GM23338 (cell line): ENCODE measurements at regions not wholly inside any gene's neighbourhood (a gene's known extent, or its start where the extent isn't known, plus 50 kb on each side); places are given as distances from the start of the nearest gene placed in this dataset.

Experiments
- ATAC-seq: fragments of 200-7000 bp; cut with Tn5 transposase; 3 replicates; pipeline ENCODE4 v1.9.1; 2020
- DNase-seq: peaks from one replicate; pipeline ENCODE4 v3.0.0-alpha.2; 2015; ENCODE audit warnings: low spot score
- H2AFZ ChIP-seq: fragments of 200-600 bp; sonication (generic); 2 replicates; pipeline ENCODE4 v1.8.0; 2016; ENCODE audit warnings: antibody characterized with exemption, mild to moderate bottlenecking, moderate library complexity
- H3F3A ChIP-seq: fragments of 200-600 bp; sonication (generic); replicated peaks from 2 replicates; pipeline ENCODE4 v1.8.0; 2017; ENCODE audit warnings: antibody characterized with exemption, mixed run types, low read depth
- H3K27ac ChIP-seq: fragments of 200-600 bp; sonication (generic); 2 replicates; pipeline ENCODE4 v1.6.1; 2016; ENCODE audit warnings: low read depth
- H3K27me3 ChIP-seq: fragments of 200-600 bp; sonication (generic); 2 replicates; pipeline ENCODE4 v1.8.0; 2016; ENCODE audit warnings: mild to moderate bottlenecking, mixed run types, moderate library complexity; ENCODE audit not compliant: insufficient read depth
- H3K36me3 ChIP-seq: fragments of 200-600 bp; sonication (generic); 2 replicates; pipeline ENCODE4 v1.8.0; 2016; ENCODE audit warnings: mild to moderate bottlenecking; ENCODE audit not compliant: insufficient read depth
- H3K4me1 ChIP-seq: fragments of 200-600 bp; sonication (generic); 2 replicates; pipeline ENCODE4 v1.8.0; 2016; ENCODE audit warnings: mild to moderate bottlenecking, moderate library complexity; ENCODE audit not compliant: insufficient read depth
- H3K4me2 ChIP-seq: fragments of 200-600 bp; sonication (generic); 2 replicates; pipeline ENCODE4 v1.7.1; 2017; ENCODE audit warnings: mixed run types
- H3K4me3 ChIP-seq: fragments of 200-600 bp; sonication (generic); 2 replicates; pipeline ENCODE4 v1.6.1; 2016; ENCODE audit warnings: mixed run types
- H3K79me2 ChIP-seq: fragments of 200-600 bp; sonication (generic); replicated peaks from 2 replicates; pipeline ENCODE4 v1.8.0; 2017; ENCODE audit warnings: mild to moderate bottlenecking; ENCODE audit not compliant: insufficient read depth
- H3K9me2 ChIP-seq: fragments of 200-600 bp; sonication (generic); 2 replicates; pipeline ENCODE4 v1.8.0; 2017; ENCODE audit not compliant: insufficient read depth
- H4K20me1 ChIP-seq: fragments of 200-600 bp; sonication (generic); replicated peaks from 2 replicates; pipeline ENCODE4 v1.8.0; 2017; ENCODE audit warnings: mild to moderate bottlenecking; ENCODE audit not compliant: insufficient read depth
- H3K27ac Mint-ChIP-seq: 2 replicates; pipeline ENCODE4 v1.8.0; 2020; ENCODE audit warnings: inconsistent platforms, mild to moderate bottlenecking, moderate library complexity, mixed read lengths
- H3K27me3 Mint-ChIP-seq: 3 replicates; pipeline ENCODE4 v1.8.0; 2022; ENCODE audit warnings: low read depth, mild to moderate bottlenecking, moderate library complexity, mixed read lengths, inconsistent platforms; ENCODE audit not compliant: insufficient read depth, poor library complexity
- H3K36me3 Mint-ChIP-seq: 3 replicates; pipeline ENCODE4 v1.8.0; 2021; ENCODE audit warnings: low read depth, mild to moderate bottlenecking, inconsistent platforms, moderate library complexity, mixed read lengths
- H3K4me1 Mint-ChIP-seq: 3 replicates; pipeline ENCODE4 v1.8.0; 2020; ENCODE audit warnings: mild to moderate bottlenecking, inconsistent platforms, mixed read lengths
- H3K4me3 Mint-ChIP-seq: 3 replicates; pipeline ENCODE4 v1.8.0; 2021; ENCODE audit warnings: moderate library complexity, mild to moderate bottlenecking, inconsistent platforms, mixed read lengths
- H3K9me3 Mint-ChIP-seq: 3 replicates; pipeline ENCODE4 v1.8.0; 2020; ENCODE audit warnings: moderate library complexity, mild to moderate bottlenecking, inconsistent platforms, mixed read lengths
- CREB1 ChIP-seq: fragments of 250-450 bp; sonication (Bioruptor Pico); IDR thresholded peaks from 2 replicates; pipeline ENCODE4 v1.5.0; 2020; ENCODE audit warnings: low read depth, mild to moderate bottlenecking, moderate library complexity
- CTCF ChIP-seq, 2 experiments: fragments of 200-600 bp in 1 of 2; sonication (generic) in 1 of 2; conservative IDR thresholded peaks; 2 replicates each; pipeline versions ENCODE4 v1.5.1 to v1.6.1; 2016 to 2017; ENCODE audit warnings: antibody characterized with exemption in 2 of 2, low read depth in 2 of 2, mild to moderate bottlenecking in 2 of 2, moderate library complexity in 1 of 2
- ETS1 ChIP-seq: IDR thresholded peaks from 2 replicates; pipeline ENCODE4 v1.6.1; 2016; ENCODE audit warnings: antibody characterized with exemption
- EZH2 ChIP-seq: fragments of 200-600 bp; sonication (generic); IDR thresholded peaks from one replicate; pipeline ENCODE4 v1.8.0; 2017; ENCODE audit warnings: antibody characterized with exemption, mild to moderate bottlenecking, low read depth; ENCODE audit not compliant: unreplicated experiment
- EZH2phosphoT487 ChIP-seq: fragments of 200-600 bp; sonication (generic); IDR thresholded peaks from one replicate; pipeline ENCODE4 v1.8.1; 2018; ENCODE audit warnings: antibody characterized with exemption; ENCODE audit not compliant: unreplicated experiment
- JUNB ChIP-seq: IDR thresholded peaks from one replicate; pipeline ENCODE4 v1.6.1; 2016; ENCODE audit warnings: antibody characterized with exemption; ENCODE audit not compliant: unreplicated experiment
- NANOG ChIP-seq: IDR thresholded peaks from 2 replicates; pipeline ENCODE4 v1.6.1; 2016; ENCODE audit warnings: antibody characterized with exemption, borderline replicate concordance
- POLR2AphosphoS5 ChIP-seq: IDR thresholded peaks from 2 replicates; pipeline ENCODE4 v1.6.1; 2016; ENCODE audit warnings: antibody characterized with exemption, low read depth
- REST ChIP-seq: IDR thresholded peaks from one replicate; pipeline ENCODE4 v1.6.1; 2018; ENCODE audit warnings: antibody characterized with exemption; ENCODE audit not compliant: unreplicated experiment
- STAT1 ChIP-seq: IDR thresholded peaks from one replicate; pipeline ENCODE4 v1.6.1; 2016; ENCODE audit warnings: antibody characterized with exemption; ENCODE audit not compliant: unreplicated experiment
- ZNF114 ChIP-seq: fragments of 250-450 bp; sonication (Bioruptor Pico); IDR thresholded peaks from 2 replicates; pipeline ENCODE4 v1.5.0; 2020; ENCODE audit warnings: mild to moderate bottlenecking, moderate library complexity
- ZNF331 ChIP-seq: fragments of 250-450 bp; sonication (Bioruptor Pico); IDR thresholded peaks from 2 replicates; pipeline ENCODE4 v1.5.0; 2020; ENCODE audit warnings: low read depth, mild to moderate bottlenecking, moderate library complexity
- ZNF462 ChIP-seq: fragments of 250-450 bp; sonication (Bioruptor Pico); IDR thresholded peaks from 2 replicates; pipeline ENCODE4 v1.5.0; 2020; ENCODE audit warnings: mild to moderate bottlenecking, moderate library complexity

GRCh38 chr3:127399154-127399553 lies 111.3 kb upstream of the PRR20G start:
- TF ChIP-seq POLR2AphosphoS5 (no peak), EZH2phosphoT487 (no peak), STAT1 (no peak), CTCF (conservative IDR thresholded peaks at IDR 0.05; ENCODE audit: low read depth in 2 of 2) (no peak), ZNF462 (no peak), ZNF114 (CRISPR knock-in tag) (no peak), REST (no peak), EZH2 (no peak), ZNF331 (CRISPR knock-in tag) (no peak), ETS1 (no peak), CREB1 (CRISPR knock-in tag) (no peak), JUNB (no peak), NANOG (no peak)
- H3K4me1 ChIP-seq: peaks cover 24% of the 10 kb centered on the region; the same call in 1 of the 2 replicates
- no peaks in the 10 kb centered on the region for H3K79me2 ChIP-seq
- H3K9me2 ChIP-seq: no peaks in the 10 kb centered on the region
- no peaks in the 10 kb centered on the region for H3K36me3 ChIP-seq
- no peaks in the 10 kb centered on the region for H4K20me1 ChIP-seq
- no peak overlapping the region for H3K27ac Mint-ChIP-seq
- no peaks in the 10 kb centered on the region; the same call in 2 of the 3 replicates for H3K36me3 Mint-ChIP-seq
- no peaks in the 10 kb centered on the region for H3F3A ChIP-seq
- H2AFZ ChIP-seq: no peak overlapping the region
- no peak overlapping the region for H3K4me3 ChIP-seq
- no peak overlapping the region for H3K4me2 ChIP-seq
- no peak overlapping the region for H3K4me3 Mint-ChIP-seq
- H3K27me3 Mint-ChIP-seq: peaks cover 7% of the 10 kb centered on the region
- no peak for DNase-seq
- H3K27me3 ChIP-seq: no peaks in the 10 kb centered on the region
- H3K9me3 Mint-ChIP-seq: peaks cover 3% of the 10 kb centered on the region; the same call in 1 of the 3 replicates
- peaks cover 35% of the 10 kb centered on the region for H3K4me1 Mint-ChIP-seq
- no peak overlapping the region for H3K27ac ChIP-seq
- no peak for ATAC-seq
